ENCODE measurements at regions not wholly inside any gene's neighbourhood (a gene's known extent, or its start where the extent isn't known, plus 50 kb on each side); places are given as distances from the start of the nearest gene placed in this dataset.
"Not testable (repeated sequence)": the region's sequence is repeated elsewhere in the genome, so short reads cannot be mapped to it uniquely, and the experiment has no call there.

DNA sequence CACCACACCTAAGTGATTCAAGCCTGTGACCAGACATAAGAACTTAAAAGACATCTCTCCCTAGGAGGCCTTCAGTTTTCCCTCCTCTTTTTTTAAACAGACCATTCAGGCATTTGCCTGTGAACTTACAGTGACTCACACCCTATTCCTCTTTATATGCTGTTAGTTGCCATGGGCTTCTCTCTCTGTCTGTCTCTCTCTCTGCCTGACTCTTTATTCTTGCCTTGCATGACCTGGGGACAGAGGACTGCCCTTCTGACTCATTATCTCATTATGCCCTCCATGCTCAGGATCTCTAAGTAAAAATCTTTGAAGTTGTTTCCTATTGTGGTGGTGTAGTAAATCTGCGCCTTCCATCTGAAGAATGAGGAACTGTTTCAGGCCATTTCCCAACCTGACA lies 442.2 kb upstream of the MAN1A1 start:
- DNase-seq: no peak

DNA sequence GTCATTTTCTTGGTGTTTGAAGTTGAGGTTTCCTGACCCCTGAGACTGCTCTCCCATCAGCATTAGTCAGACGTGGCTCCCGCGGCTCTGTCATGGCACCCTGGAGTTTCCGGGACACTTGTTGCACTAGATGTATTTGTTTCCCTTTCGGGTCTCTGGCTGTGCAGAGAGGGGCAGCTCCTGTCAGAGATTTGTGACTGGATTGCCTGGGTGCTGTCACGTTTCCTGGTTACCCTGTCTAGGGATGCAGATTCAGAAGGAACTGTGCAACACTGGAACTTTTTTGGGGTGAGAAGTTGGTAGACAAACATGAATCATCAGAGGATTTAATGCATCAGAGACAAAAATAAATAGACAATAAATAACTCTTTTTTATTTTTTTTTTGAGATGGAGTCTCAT lies 431.8 kb upstream of the MAN1A1 start:
- DNase-seq: no peak

DNA sequence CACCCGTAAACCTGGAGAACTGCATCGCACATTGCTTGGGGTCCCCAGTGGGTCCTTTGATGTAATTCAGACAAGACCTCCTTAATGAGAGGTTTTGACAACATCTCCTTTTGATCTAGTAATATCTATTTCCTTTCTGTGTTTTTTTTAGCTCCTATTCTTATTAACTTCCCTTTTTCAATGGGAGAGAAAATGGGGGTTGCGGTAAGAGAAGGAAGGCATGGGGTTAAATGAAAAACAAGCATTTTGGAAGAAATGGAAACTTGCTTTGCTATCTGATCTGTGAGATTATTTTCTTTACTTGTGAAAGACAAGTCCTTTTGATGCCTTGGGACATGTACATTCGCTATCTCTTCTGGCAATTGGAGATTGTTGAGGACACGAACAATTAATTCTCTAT lies 418.6 kb upstream of the MAN1A1 start:
- DNase-seq: no peak

DNA sequence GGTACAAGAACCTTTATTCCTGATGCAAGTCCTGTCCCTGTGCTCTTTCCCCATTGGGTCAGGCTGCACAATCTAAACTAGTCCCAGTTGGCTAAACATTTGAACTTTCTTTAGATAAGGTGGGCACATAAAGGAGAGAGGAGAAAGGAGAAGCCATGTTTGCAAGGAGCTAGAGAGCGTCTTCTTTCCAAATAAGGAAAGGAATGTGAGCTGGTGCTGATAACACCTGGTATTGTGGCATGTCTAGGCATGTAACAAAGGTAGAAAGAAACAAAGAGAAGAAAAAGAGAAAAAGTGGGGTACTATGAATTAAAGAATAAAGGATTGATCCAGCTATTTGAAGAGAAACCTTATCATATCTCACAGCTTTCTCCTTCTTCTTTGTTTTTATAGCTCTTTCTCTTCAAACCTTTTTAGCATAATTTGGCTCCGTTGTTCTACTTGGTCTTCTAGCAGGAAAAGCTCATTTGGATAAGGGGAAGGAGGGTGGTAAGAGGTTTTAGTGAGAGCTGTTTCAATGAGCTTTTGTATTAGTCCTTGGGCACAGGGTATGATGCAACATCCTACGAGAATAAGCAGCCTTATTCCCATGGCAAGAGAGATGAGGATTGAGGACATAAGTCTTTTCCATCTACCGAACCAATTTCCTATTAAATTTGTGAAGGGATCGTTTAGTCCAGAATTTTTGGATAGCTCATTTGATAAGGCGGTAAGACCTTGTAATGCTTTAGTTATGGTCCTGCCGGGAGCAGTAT lies 415.5 kb upstream of the MAN1A1 start:
- DNase-seq: no peak

DNA sequence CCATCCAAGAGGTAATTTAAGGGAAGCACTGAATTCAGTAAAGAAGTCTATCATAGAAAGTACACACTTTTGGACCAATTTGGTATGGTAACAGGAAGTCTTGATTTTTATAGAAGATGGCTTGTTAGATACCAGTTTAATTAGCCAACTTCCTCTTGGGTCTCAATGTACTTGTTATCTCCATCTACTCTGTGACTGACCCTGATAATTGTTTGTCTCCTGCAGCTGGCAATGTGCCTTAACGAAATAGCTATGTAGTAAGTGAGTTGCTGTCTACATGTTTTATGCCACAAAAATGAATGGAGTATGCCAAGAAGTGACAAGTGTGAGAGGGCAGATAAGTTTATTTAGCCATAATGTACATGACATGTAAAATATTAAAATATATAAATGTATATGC lies 410.5 kb upstream of the MAN1A1 start:
- DNase-seq: no peak

DNA sequence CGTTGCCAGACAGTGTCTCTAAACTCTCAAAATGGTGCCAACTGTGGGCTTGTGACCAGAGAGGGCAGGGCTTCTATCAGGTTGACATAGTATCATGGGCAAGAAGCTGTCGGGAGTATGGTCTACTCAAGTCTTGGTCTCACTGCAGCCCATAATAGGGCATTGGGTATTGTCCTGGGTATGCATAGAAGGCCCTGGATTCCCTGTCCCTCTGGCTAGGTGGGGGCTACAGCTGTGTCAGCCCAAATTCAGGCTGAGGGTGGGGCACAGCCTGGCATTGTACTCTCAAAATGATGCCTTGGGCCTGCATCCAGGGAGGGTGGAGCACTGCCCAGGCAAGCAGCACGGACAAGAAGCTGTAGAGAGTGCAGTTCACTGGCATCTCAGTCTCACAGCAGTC lies 408.8 kb upstream of the MAN1A1 start:
- no peak for DNase-seq

DNA sequence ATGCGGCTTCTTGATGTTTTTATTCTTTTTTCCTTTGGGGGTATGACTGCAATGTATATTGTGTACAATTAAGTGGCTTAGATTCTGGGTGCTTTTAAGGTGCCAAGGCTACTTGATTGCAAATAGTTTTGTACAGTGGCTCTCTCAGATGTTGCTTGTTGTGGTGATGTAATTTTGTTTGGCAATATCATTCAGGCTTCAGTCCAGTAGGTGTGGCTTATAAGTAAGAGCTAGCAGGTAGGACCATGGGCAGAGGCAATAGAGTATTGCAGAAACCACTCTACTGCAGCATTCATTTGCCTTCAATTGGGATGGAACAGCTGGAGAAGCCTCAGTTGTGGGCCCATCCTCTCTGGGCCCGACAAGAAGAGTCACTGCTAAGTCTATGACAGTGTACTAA lies 407.9 kb upstream of the MAN1A1 start:
- DNase-seq: no peak

DNA sequence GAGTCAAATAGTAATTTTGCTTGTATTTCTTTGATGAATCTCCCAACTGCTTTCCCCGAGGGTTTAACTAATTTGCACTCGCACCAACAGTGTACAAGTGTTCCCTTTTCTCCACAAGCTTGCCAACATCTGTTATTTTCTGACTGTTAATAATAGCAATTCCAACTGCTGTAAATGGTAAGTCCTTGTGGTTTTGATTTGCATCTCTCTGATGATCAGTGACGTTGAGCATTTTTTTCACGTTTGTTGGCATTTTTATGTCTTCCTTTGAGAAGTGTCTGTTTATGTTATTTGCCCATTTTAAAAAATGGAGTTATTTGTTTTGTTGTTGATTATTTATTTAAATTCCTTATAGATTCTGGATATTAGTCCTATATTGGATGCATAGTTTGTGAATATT lies 399.8 kb upstream of the MAN1A1 start:
- no peak for DNase-seq

DNA sequence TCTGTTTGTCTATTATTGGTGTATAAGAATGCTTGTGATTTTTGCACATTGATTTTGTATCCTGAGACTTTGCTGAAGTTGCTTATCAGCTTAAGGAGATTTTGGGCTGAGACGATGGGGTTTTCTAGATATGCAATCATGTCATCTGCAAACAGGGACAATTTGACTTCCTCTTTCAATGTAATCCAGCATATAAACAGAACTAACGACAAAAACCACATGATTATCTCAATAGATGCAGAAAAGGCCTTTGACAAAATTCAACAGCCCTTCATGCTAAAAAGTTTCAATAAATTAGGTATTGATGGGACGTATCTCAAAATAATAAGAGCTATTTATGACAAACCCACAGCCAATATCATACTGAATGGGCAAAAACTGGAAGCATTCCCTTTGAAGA lies 399.0 kb upstream of the MAN1A1 start:
- not testable (repeated sequence) for DNase-seq

DNA sequence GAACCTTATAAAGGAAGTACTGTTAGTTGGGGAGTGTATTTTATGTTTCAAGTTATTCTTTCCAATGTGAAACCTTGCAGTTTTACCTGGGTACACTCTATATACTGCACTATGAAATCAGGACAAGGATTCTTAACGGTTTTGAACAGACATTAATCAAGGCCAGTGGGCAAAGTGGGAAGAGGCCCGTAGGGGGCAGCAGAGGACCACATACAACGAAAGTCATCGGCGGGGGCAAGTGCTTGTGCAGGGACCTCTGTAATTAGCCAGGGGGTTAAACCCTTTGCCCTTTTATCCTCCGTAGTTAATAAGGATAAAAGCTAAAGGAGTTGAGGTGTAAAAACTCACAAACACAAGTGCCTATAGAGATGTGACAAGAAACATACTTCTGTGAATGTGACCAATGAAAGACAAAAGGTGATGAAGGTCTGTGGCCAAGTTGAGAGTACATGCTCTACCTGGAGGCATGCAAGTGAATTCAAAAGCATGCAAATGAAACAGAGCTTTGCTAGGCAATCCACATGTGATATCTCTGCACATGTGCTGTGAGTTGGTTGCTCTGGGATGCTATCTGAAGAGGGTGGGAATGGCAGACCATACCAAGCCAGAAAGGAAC lies 392.7 kb upstream of the MAN1A1 start:
- peak; percentile 16 to 20 for DNase-seq

DNA sequence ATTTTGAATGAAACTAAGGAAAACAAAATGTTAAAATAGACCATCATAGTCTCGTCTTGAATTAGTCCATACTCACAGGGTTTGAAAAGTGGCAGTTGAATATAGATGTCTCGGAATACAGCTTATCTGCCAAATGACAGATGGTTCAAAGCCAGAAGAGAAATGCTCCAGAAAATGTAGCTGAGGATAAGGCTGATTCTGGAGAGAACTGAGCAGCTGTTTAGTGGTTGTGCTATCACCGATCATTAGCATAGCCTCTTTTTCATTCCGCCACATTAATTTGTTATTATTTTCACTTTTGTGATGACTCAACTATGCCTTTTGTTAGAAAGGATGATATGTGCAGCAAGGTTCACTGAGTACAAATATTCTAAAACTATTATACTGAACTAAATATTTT lies 390.2 kb upstream of the MAN1A1 start:
- no peak for DNase-seq

DNA sequence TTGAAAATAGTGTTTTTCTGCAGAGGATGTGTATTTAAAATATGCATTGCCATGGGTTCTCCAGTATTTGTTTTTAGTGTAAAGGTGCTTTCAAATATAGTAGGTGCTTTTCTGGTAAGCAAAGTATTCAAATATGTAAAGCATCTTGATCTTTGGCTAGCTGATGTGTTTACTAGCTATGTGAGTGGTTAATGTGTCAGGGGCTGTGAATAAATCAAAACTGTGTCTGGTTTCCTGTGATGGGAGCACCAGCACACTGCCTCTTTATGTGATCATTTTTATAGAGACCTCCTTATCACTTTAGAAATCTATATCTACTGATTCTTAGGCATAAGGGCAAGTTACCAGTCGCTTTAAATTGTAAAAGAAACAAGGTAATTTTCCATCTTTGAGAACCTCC lies 388.9 kb upstream of the MAN1A1 start:
- no peak for DNase-seq

DNA sequence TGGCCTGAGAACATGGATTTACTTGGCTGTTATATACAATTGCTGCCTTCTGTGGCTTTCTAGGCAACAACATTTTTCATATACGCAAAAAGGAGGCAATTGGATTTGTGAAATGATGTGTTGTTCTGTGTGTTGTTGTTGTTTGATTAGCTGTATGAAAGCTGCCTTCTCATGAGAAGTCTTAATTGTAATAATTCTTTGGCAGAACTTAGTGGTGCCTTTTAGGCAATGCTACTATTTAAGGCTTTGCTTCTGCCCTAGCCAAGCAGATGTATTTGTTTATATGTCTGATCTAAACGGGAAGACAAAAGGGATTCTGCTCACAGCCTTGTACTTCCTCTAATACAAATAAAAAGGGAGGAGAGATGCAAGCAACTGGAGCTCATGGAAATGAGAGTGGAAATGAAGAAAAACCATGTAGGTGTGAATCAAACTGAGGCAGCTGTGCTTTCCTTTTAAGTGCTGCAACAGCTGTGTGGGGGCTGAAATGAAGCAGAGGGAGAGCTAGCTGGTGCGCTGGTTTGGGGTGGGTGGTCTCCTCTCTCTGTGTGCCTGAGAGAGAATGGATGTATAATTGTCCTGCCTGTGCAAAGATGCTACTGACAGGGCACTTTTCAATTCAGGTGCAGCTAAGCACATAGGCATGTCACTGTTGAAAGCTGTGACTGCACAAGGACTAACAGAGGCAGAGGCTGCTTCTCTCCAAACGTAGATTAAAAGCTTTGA lies 386.9 kb upstream of the MAN1A1 start:
- DNase-seq: no peak

DNA sequence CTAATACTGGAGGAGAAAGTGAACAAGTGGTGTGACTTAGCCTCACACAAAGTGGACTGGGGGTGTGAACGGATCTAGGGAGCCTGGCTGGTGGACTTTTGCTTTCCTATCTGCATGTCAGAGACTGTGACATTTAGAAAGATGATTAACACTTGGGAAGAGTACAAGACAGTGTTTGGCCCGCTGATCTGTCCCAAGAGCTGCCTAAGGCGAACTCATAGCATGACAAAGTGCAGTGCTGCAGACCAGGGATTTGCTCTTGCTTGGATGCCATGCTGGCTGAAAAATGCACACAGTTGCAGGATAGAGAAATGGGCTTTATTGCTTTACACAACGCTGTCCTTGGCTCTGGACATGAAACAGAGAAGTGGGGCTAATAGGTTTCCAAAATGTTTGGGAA lies 386.0 kb upstream of the MAN1A1 start:
- DNase-seq: no peak

DNA sequence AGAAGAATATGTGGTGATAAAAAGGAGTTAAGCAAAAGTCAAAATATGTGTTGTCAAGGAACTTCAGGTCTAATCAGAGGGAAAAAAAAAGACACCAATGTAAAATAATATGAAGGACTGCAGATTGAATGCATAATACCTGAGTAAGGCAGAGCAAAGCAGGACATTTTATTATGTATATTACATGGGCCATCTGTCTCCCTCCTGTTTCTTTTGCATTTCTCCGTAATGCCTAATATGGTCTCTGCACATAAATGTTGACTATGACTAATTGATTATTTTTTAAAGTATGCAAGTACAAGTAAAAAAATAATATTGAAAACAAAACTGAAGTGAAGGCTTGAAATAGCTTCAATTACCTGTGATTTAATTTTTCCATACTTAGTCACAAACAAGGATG lies 384.7 kb upstream of the MAN1A1 start:
- DNase-seq: no peak

DNA sequence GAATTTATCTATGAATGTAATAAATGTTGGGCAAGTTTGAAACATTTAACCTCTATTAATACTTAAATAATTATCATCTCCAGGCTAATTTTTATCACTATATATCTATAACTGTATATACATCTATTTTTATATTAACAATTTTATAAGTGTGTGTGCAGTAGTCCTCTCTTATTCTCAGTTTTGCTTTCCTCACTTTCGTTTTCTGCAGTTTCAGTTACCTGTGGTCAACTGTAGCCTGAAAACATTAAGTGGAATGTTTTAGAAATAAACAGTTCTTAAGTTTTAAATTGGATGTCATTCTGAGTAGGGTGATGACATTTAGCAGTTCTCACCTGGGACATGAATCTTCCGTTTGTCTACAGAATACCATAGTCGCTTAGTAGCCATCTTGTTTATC lies 379.4 kb upstream of the MAN1A1 start:
- DNase-seq: no peak

DNA sequence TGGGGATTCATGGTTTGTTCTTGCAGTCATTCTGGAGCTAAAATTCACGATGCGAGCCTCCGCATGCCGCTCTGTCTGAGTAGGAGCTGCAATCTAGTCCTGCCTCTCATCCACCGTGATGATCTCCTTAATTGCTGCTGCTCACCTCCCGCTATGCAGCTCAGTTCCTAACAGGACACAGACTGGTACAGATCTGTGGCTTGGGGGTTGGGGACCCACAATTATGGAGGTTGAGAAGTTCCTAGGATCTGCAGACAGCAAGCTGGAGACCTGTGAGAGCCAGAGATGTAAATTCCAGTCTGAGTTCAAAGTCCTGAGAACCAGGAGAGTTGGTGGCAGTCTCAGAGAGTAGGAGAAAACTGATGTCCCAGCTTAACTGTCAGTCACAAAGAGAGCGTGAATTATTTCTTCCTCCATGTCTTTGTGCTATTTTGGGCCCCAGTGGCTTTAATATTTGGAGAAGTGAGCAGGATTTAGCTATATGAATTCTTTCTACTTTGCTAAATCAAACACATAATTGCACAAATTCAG lies 378.7 kb upstream of the MAN1A1 start:
- no peak for DNase-seq

DNA sequence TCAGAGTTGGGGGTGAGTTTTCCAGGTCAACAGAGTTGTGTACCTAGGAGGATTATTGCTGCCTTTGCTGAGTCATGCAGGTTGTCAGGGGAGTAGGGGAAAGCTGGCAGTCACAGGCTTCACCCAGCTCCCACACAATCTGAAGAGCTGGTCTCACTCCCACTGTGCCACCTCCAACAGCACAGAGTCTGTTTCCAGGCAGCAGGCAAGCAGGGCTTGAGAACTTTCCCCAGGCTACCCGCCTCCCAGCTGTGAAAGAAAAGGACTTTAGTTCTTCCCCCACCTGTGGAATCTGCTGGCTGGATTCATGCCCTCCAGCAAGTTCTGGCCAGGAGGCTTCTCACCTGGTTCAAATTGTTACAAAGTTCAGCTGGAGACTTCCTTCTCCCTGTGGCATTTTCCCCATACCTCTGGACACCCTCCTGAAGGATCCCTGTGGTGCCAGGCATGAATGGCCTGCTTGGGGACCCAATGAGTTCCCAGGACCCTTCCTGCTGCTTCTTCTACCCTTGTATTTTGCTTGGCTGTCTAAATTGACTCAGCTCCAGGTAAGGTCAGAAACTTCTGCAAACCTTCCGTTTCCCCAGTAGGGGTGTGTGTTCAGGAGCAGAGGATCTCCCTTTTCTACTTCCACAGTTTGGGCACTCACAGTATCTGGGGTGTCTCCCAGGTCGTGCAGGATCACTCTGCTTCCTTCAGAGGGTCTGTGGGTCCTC lies 378.1 kb upstream of the MAN1A1 start:
- no peak for DNase-seq

DNA sequence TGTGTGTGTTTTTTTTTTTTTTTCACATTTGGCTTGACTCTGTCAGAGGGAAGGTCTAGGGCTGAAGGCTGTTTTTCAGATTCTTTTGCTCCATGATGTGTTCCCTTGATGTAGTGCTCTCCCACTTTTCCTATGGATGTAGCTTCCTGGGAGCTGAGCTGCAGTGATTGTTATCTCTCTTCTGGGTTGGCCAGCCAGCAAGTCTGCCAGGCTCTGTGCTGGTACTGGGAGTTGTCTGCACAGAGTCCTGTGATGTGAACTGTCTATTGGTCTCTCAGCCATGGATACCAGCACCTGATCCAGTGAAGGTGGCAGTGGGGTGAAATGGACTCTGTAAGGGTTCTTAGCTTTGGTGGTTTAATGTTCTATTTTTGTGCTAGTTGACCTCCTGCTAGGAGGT lies 377.4 kb upstream of the MAN1A1 start:
- DNase-seq: not testable (repeated sequence)

DNA sequence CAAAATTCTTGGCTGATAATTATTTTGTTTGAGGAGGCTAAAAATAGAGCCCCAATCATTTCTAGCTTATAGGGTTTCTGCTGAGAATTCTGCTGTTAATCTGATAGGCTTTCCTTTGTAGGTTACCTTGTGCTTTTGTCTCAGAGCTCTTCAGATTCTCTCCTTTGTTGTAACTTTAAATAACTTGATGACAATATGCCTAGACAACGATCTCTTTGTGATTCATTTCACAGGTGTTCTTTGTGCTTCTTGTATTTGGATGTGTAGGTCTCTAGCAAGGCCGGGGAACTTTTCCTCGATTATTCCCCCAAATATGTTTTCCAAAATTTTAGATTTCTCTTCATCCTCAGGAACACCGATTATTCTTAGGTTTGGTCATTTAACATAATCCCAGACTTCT lies 376.5 kb upstream of the MAN1A1 start:
- DNase-seq: no peak

DNA sequence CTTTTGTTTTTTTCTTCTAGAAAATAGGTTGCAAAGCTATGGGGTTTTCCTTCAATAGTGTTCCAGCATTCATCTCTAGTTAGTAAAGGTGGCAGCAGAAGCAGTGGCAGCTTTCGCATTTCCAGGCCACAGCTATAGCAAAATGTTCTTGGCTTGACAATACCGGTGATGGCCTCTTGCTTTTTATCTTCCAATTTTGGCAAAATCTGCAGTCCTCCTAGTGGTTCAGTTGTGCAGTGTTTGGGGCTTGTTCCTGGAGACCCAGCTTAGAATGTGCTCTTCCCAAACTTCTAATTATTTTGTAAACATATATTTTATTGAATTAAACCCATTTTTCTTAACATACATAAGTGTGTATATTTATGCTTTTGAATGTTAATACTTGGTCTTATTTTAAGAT lies 370.6 kb upstream of the MAN1A1 start:
- DNase-seq: no peak

DNA sequence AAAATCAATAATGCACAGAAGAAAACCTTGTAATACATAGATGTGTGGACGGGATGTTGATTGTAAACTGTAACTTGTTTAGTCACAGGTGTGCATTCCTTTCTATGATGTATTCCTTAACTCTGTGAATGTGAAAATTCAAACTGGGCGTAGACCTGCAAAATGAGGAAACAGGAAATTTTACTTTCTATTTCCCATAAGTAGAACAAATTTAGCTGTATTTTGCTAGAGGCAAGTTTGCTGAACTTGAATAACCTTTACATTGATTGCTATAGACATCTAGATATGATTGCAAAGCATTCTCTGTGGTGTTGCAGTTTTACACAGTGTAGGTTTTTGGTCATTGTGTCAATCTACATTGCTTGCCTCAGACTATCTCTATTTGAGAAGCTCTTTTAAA lies 368.4 kb upstream of the MAN1A1 start:
- DNase-seq: no peak

DNA sequence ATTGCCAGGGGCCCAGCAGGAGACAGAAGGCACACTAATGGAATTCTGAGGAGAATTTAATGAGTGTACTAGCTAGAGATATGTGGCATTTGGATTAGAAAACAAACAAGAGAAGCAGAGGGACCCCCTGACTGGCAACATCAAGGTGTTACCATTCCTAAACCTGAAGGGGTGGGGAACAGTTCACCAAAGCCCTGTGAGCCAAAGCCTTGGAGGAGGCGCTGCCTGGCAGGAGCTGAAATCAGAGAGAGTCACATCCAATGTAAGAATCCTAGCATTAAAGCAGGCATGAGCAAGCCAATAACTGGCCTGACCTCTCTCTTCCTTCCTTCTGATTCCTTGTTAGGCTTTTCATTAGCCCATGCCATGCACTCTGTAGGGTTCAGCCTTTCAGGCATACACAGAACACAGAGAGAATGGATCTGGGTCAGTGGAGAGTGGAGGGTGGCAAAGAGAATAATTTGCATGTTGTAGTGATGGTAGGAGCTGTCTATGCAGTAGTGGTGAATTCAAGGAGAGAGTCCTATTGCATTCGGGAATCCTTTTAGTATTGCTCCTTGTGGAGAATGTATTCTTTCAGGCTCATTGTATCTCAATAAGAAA lies 367.2 kb upstream of the MAN1A1 start:
- no peak for DNase-seq
